ENCODE measurements at regions not wholly inside any gene's neighbourhood (a gene's known extent, or its start where the extent isn't known, plus 50 kb on each side); places are given as distances from the start of the nearest gene placed in this dataset.

- 61 to 73% methylated on average over 1 of the region's 1 CpG for WGBS, 2 donors
- Histone ChIP-seq H3K36me3 (no peaks in the 10 kb centered on the region), H3K27ac (no peak overlapping the region), H3K9me3 (no peaks in the 10 kb centered on the region), H3K4me3 (no peak overlapping the region), H3K4me1 (no peaks in the 10 kb centered on the region), H3K27me3 (no peaks in the 10 kb centered on the region)
- ATAC-seq (ENCODE audit: low FRiP score in 2 of 2): no peak
- no peak for DNase-seq
- no peak for TF ChIP-seq EP300 (IDR thresholded peaks at IDR 0.05)
- TF ChIP-seq POLR2AphosphoS5 (IDR thresholded peaks at IDR 0.05): no peak
- TF ChIP-seq POLR2A (IDR thresholded peaks at IDR 0.05): no peak
These were observed 137.8 kb upstream of the PDGFD start for GRCh38 chr11:104301776-104302175.

- H3K27me3 ChIP-seq: no peaks in the 10 kb centered on the region
- no peaks in the 10 kb centered on the region for H3K4me1 ChIP-seq
- no peaks in the 10 kb centered on the region for H3K9me3 ChIP-seq
- TF ChIP-seq CTCF (IDR thresholded peaks at IDR 0.05) (no peak), POLR2A (IDR thresholded peaks at IDR 0.05) (no peak), POLR2AphosphoS5 (IDR thresholded peaks at IDR 0.05) (no peak), EP300 (IDR thresholded peaks at IDR 0.05) (no peak)
- no peak for DNase-seq
- H3K4me3 ChIP-seq: no peak overlapping the region
- no peaks in the 10 kb centered on the region for H3K36me3 ChIP-seq
- WGBS, 2 donors: 75 to 79% methylated on average over 2 of the region's 2 CpGs
- no peak overlapping the region for H3K27ac ChIP-seq
- ATAC-seq (ENCODE audit: low FRiP score in 2 of 2): no peak
These were observed 127.7 kb upstream of the PDGFD start for GRCh38 chr11:104291646-104292045.

DNA sequence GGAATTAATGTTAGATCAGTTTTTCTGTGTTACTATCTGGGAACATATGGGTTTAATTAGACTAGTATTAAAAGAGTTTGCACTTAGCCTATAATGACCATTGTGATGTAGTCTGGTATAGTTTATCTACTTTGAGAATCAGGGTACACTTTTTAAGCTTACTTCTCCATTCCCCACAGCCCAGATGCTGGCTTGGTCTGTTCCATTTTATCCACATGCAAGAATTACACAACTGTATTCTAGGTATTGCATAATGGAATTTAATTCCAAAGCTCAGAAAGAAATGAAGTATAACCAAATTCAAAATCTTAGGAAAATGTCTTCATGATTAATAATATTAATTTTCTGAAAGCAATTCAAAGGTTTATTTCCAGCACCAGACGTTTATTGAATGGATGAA, 122.2 kb upstream of the PDGFD start:
- Histone ChIP-seq H3K4me3 (no peak overlapping the region), H3K27me3 (no peaks in the 10 kb centered on the region), H3K9me3 (no peaks in the 10 kb centered on the region), H3K4me1 (no peaks in the 10 kb centered on the region), H3K36me3 (no peaks in the 10 kb centered on the region), H3K27ac (no peak overlapping the region)
- no peak for ATAC-seq (ENCODE audit: low FRiP score in 2 of 2)
- no peak for TF ChIP-seq POLR2A (IDR thresholded peaks at IDR 0.05)
- no peak for TF ChIP-seq POLR2AphosphoS5 (IDR thresholded peaks at IDR 0.05)
- TF ChIP-seq CTCF (IDR thresholded peaks at IDR 0.05): no peak
- TF ChIP-seq EP300 (IDR thresholded peaks at IDR 0.05): no peak
- no peak for DNase-seq
- 42 to 63% methylated on average over 1 of the region's 1 CpG for WGBS, 2 donors

DNA sequence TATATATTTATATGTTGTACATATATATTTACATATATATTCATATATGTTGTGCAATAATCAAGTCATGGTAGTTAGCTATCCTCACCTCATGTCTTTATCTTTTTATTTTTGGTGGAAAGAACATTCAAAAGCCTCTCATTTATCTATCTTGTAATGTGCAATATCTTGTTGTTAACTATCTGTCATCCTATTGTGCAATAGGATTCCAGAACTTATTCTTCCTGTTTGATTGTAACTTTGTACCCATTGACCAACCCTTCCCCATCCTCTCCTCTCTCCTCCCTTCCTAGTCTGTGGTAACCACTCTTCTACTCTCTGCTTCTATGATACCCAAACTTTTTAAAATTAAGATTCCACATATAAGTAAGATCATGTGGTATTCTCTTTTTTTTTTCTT, 115.6 kb upstream of the PDGFD start:
- Histone ChIP-seq H3K36me3 (no peaks in the 10 kb centered on the region), H3K4me1 (no peaks in the 10 kb centered on the region), H3K27ac (no peak overlapping the region), H3K4me3 (no peak overlapping the region), H3K9me3 (no peaks in the 10 kb centered on the region), H3K27me3 (no peaks in the 10 kb centered on the region)
- DNase-seq (no peak), ATAC-seq (ENCODE audit: low FRiP score in 2 of 2) (no peak)
- no peak for TF ChIP-seq POLR2AphosphoS5 (IDR thresholded peaks at IDR 0.05)
- no peak for TF ChIP-seq EP300 (IDR thresholded peaks at IDR 0.05)
- no peak for TF ChIP-seq CTCF (IDR thresholded peaks at IDR 0.05)
- TF ChIP-seq POLR2A (IDR thresholded peaks at IDR 0.05): no peak

DNA sequence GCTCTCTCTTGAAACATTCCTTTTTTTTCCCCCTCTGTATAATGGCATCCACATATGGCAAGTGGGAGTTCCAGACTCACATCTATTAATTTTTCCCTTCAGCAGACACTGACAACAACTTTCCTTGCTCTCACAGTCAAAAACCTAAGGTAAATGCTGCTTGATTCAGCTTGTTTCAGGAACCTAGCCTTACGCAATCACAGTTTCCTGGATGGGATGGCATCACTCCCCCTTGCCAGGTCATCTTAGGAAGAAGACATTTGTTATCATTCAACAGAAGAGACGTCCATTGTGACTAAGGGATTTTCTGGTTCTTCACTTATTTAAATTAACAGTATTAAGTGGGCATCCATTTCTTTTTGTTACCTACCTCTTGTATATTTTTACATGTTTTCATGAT, 112.0 kb upstream of the PDGFD start:
- Histone ChIP-seq H3K36me3 (no peaks in the 10 kb centered on the region), H3K4me1 (no peaks in the 10 kb centered on the region), H3K27ac (no peak overlapping the region), H3K4me3 (no peak overlapping the region), H3K27me3 (no peaks in the 10 kb centered on the region), H3K9me3 (no peaks in the 10 kb centered on the region)
- WGBS, 2 donors: 28% methylated on average over 2 of the region's 2 CpGs
- ATAC-seq (ENCODE audit: low FRiP score in 2 of 2) (no peak), DNase-seq (no peak)
- no peak for TF ChIP-seq POLR2A (IDR thresholded peaks at IDR 0.05)
- TF ChIP-seq POLR2AphosphoS5 (IDR thresholded peaks at IDR 0.05): no peak
- TF ChIP-seq CTCF (IDR thresholded peaks at IDR 0.05): no peak
- TF ChIP-seq EP300 (IDR thresholded peaks at IDR 0.05): no peak

Measured in upper lobe of left lung (tissue), 6 donors.